GM23338 (cell line): ENCODE measurements at regions not wholly inside any gene's neighbourhood (a gene's known extent, or its start where the extent isn't known, plus 50 kb on each side); places are given as distances from the start of the nearest gene placed in this dataset.

ENCODE experiments used
- ATAC-seq: fragments of 200-7000 bp; cut with Tn5 transposase; 3 replicates; pipeline ENCODE4 v1.9.1; 2020
- DNase-seq: peaks from one replicate; pipeline ENCODE4 v3.0.0-alpha.2; 2015; ENCODE audit warnings: low spot score
- H2AFZ ChIP-seq: fragments of 200-600 bp; sonication (generic); 2 replicates; pipeline ENCODE4 v1.8.0; 2016; ENCODE audit warnings: antibody characterized with exemption, mild to moderate bottlenecking, moderate library complexity
- H3F3A ChIP-seq: fragments of 200-600 bp; sonication (generic); replicated peaks from 2 replicates; pipeline ENCODE4 v1.8.0; 2017; ENCODE audit warnings: antibody characterized with exemption, mixed run types, low read depth
- H3K27ac ChIP-seq: fragments of 200-600 bp; sonication (generic); 2 replicates; pipeline ENCODE4 v1.6.1; 2016; ENCODE audit warnings: low read depth
- H3K27me3 ChIP-seq: fragments of 200-600 bp; sonication (generic); 2 replicates; pipeline ENCODE4 v1.8.0; 2016; ENCODE audit warnings: mild to moderate bottlenecking, mixed run types, moderate library complexity; ENCODE audit not compliant: insufficient read depth
- H3K36me3 ChIP-seq: fragments of 200-600 bp; sonication (generic); 2 replicates; pipeline ENCODE4 v1.8.0; 2016; ENCODE audit warnings: mild to moderate bottlenecking; ENCODE audit not compliant: insufficient read depth
- H3K4me1 ChIP-seq: fragments of 200-600 bp; sonication (generic); 2 replicates; pipeline ENCODE4 v1.8.0; 2016; ENCODE audit warnings: mild to moderate bottlenecking, moderate library complexity; ENCODE audit not compliant: insufficient read depth
- H3K4me2 ChIP-seq: fragments of 200-600 bp; sonication (generic); 2 replicates; pipeline ENCODE4 v1.7.1; 2017; ENCODE audit warnings: mixed run types
- H3K4me3 ChIP-seq: fragments of 200-600 bp; sonication (generic); 2 replicates; pipeline ENCODE4 v1.6.1; 2016; ENCODE audit warnings: mixed run types
- H3K79me2 ChIP-seq: fragments of 200-600 bp; sonication (generic); replicated peaks from 2 replicates; pipeline ENCODE4 v1.8.0; 2017; ENCODE audit warnings: mild to moderate bottlenecking; ENCODE audit not compliant: insufficient read depth
- H3K9me2 ChIP-seq: fragments of 200-600 bp; sonication (generic); 2 replicates; pipeline ENCODE4 v1.8.0; 2017; ENCODE audit not compliant: insufficient read depth
- H4K20me1 ChIP-seq: fragments of 200-600 bp; sonication (generic); replicated peaks from 2 replicates; pipeline ENCODE4 v1.8.0; 2017; ENCODE audit warnings: mild to moderate bottlenecking; ENCODE audit not compliant: insufficient read depth
- H3K27ac Mint-ChIP-seq: 2 replicates; pipeline ENCODE4 v1.8.0; 2020; ENCODE audit warnings: inconsistent platforms, mild to moderate bottlenecking, moderate library complexity, mixed read lengths
- H3K27me3 Mint-ChIP-seq: 3 replicates; pipeline ENCODE4 v1.8.0; 2022; ENCODE audit warnings: low read depth, mild to moderate bottlenecking, moderate library complexity, mixed read lengths, inconsistent platforms; ENCODE audit not compliant: insufficient read depth, poor library complexity
- H3K36me3 Mint-ChIP-seq: 3 replicates; pipeline ENCODE4 v1.8.0; 2021; ENCODE audit warnings: low read depth, mild to moderate bottlenecking, inconsistent platforms, moderate library complexity, mixed read lengths
- H3K4me1 Mint-ChIP-seq: 3 replicates; pipeline ENCODE4 v1.8.0; 2020; ENCODE audit warnings: mild to moderate bottlenecking, inconsistent platforms, mixed read lengths
- H3K4me3 Mint-ChIP-seq: 3 replicates; pipeline ENCODE4 v1.8.0; 2021; ENCODE audit warnings: moderate library complexity, mild to moderate bottlenecking, inconsistent platforms, mixed read lengths
- H3K9me3 Mint-ChIP-seq: 3 replicates; pipeline ENCODE4 v1.8.0; 2020; ENCODE audit warnings: moderate library complexity, mild to moderate bottlenecking, inconsistent platforms, mixed read lengths
- CREB1 ChIP-seq: fragments of 250-450 bp; sonication (Bioruptor Pico); IDR thresholded peaks from 2 replicates; pipeline ENCODE4 v1.5.0; 2020; ENCODE audit warnings: low read depth, mild to moderate bottlenecking, moderate library complexity
- EZH2 ChIP-seq: fragments of 200-600 bp; sonication (generic); IDR thresholded peaks from one replicate; pipeline ENCODE4 v1.8.0; 2017; ENCODE audit warnings: antibody characterized with exemption, mild to moderate bottlenecking, low read depth; ENCODE audit not compliant: unreplicated experiment
- EZH2phosphoT487 ChIP-seq: fragments of 200-600 bp; sonication (generic); IDR thresholded peaks from one replicate; pipeline ENCODE4 v1.8.1; 2018; ENCODE audit warnings: antibody characterized with exemption; ENCODE audit not compliant: unreplicated experiment
- JUNB ChIP-seq: IDR thresholded peaks from one replicate; pipeline ENCODE4 v1.6.1; 2016; ENCODE audit warnings: antibody characterized with exemption; ENCODE audit not compliant: unreplicated experiment
- POLR2AphosphoS5 ChIP-seq: IDR thresholded peaks from 2 replicates; pipeline ENCODE4 v1.6.1; 2016; ENCODE audit warnings: antibody characterized with exemption, low read depth
- STAT1 ChIP-seq: IDR thresholded peaks from one replicate; pipeline ENCODE4 v1.6.1; 2016; ENCODE audit warnings: antibody characterized with exemption; ENCODE audit not compliant: unreplicated experiment
- ZNF114 ChIP-seq: fragments of 250-450 bp; sonication (Bioruptor Pico); IDR thresholded peaks from 2 replicates; pipeline ENCODE4 v1.5.0; 2020; ENCODE audit warnings: mild to moderate bottlenecking, moderate library complexity
- ZNF331 ChIP-seq: fragments of 250-450 bp; sonication (Bioruptor Pico); IDR thresholded peaks from 2 replicates; pipeline ENCODE4 v1.5.0; 2020; ENCODE audit warnings: low read depth, mild to moderate bottlenecking, moderate library complexity
- TF ChIP-seq, protein P1 (sequence below): fragments of 250-450 bp; sonication (Bioruptor Pico); IDR thresholded peaks from 2 replicates; pipeline ENCODE4 v1.5.0; 2020; ENCODE audit warnings: mild to moderate bottlenecking, moderate library complexity
- TF ChIP-seq, protein P2 (sequence below): IDR thresholded peaks from 2 replicates; pipeline ENCODE4 v1.6.1; 2016; ENCODE audit warnings: antibody characterized with exemption
- TF ChIP-seq, protein P3 (sequence below): IDR thresholded peaks from one replicate; pipeline ENCODE4 v1.6.1; 2018; ENCODE audit warnings: antibody characterized with exemption; ENCODE audit not compliant: unreplicated experiment
- TF ChIP-seq, protein P4 (sequence below), 2 experiments: fragments of 200-600 bp in 1 of 2; sonication (generic) in 1 of 2; conservative IDR thresholded peaks; 2 replicates each; pipeline versions ENCODE4 v1.5.1 to v1.6.1; 2016 to 2017; ENCODE audit warnings: antibody characterized with exemption in 2 of 2, low read depth in 2 of 2, mild to moderate bottlenecking in 2 of 2, moderate library complexity in 1 of 2

DNA sequence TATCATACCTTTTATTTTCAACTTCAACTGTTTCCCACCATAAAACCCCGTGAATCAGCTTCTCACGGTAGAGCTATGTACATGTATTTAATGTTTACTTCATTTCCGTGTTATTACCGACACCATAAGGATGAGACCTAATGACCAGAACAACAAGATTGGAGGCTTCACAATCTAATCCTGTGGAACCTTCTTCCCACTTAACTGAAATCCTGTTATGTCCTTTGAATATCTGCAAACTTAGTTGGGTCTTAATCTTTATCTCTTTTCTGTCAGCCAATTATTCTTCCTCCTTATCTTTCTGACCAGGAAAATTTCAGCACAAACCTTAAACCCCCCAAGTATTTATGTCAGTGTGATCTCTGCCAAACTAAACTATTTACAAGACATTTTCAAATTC lies 214.4 kb downstream of the TMX3 start (continued):
- TF ChIP-seq, protein P1, sequence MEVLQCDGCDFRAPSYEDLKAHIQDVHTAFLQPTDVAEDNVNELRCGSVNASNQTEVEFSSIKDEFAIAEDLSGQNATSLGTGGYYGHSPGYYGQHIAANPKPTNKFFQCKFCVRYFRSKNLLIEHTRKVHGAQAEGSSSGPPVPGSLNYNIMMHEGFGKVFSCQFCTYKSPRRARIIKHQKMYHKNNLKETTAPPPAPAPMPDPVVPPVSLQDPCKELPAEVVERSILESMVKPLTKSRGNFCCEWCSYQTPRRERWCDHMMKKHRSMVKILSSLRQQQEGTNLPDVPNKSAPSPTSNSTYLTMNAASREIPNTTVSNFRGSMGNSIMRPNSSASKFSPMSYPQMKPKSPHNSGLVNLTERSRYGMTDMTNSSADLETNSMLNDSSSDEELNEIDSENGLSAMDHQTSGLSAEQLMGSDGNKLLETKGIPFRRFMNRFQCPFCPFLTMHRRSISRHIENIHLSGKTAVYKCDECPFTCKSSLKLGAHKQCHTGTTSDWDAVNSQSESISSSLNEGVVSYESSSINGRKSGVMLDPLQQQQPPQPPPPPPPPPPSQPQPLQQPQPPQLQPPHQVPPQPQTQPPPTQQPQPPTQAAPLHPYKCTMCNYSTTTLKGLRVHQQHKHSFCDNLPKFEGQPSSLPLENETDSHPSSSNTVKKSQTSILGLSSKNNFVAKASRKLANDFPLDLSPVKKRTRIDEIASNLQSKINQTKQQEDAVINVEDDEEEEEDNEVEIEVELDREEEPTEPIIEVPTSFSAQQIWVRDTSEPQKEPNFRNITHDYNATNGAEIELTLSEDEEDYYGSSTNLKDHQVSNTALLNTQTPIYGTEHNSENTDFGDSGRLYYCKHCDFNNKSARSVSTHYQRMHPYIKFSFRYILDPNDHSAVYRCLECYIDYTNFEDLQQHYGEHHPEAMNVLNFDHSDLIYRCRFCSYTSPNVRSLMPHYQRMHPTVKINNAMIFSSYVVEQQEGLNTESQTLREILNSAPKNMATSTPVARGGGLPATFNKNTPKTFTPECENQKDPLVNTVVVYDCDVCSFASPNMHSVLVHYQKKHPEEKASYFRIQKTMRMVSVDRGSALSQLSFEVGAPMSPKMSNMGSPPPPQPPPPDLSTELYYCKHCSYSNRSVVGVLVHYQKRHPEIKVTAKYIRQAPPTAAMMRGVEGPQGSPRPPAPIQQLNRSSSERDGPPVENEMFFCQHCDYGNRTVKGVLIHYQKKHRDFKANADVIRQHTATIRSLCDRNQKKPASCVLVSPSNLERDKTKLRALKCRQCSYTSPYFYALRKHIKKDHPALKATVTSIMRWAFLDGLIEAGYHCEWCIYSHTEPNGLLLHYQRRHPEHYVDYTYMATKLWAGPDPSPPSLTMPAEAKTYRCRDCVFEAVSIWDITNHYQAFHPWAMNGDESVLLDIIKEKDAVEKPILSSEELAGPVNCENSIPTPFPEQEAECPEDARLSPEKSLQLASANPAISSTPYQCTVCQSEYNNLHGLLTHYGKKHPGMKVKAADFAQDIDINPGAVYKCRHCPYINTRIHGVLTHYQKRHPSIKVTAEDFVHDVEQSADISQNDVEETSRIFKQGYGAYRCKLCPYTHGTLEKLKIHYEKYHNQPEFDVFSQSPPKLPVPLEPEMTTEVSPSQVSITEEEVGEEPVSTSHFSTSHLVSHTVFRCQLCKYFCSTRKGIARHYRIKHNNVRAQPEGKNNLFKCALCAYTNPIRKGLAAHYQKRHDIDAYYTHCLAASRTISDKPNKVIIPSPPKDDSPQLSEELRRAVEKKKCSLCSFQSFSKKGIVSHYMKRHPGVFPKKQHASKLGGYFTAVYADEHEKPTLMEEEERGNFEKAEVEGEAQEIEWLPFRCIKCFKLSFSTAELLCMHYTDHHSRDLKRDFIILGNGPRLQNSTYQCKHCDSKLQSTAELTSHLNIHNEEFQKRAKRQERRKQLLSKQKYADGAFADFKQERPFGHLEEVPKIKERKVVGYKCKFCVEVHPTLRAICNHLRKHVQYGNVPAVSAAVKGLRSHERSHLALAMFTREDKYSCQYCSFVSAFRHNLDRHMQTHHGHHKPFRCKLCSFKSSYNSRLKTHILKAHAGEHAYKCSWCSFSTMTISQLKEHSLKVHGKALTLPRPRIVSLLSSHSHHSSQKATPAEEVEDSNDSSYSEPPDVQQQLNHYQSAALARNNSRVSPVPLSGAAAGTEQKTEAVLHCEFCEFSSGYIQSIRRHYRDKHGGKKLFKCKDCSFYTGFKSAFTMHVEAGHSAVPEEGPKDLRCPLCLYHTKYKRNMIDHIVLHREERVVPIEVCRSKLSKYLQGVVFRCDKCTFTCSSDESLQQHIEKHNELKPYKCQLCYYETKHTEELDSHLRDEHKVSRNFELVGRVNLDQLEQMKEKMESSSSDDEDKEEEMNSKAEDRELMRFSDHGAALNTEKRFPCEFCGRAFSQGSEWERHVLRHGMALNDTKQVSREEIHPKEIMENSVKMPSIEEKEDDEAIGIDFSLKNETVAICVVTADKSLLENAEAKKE (CRISPR knock-in tag) = no peak
- no peak for TF ChIP-seq JUNB
- no peak for TF ChIP-seq CREB1
- no peak for TF ChIP-seq POLR2AphosphoS5
- TF ChIP-seq STAT1 = no peak
- TF ChIP-seq ZNF331 (CRISPR knock-in tag) = no peak
- TF ChIP-seq EZH2phosphoT487 = no peak
- TF ChIP-seq, protein P2, sequence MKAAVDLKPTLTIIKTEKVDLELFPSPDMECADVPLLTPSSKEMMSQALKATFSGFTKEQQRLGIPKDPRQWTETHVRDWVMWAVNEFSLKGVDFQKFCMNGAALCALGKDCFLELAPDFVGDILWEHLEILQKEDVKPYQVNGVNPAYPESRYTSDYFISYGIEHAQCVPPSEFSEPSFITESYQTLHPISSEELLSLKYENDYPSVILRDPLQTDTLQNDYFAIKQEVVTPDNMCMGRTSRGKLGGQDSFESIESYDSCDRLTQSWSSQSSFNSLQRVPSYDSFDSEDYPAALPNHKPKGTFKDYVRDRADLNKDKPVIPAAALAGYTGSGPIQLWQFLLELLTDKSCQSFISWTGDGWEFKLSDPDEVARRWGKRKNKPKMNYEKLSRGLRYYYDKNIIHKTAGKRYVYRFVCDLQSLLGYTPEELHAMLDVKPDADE = no peak

DNA sequence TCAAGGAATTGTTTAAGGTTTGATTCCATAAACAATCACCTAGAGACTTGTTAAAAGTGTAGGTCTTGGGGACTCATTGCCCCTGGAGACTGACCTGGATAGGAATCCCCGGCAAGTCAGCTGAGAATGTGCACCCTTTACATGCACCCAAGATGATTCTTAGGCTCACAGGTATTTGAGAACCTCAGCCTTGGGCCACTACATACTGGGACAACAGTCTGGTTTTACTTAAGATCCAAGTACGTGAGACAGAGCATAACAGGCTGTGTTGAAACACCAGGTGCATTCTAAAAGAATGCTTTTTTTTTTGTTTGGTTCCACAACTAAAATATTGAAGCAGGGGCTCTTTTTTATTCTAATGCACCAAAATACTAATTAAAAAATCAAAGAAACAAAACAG lies 215.8 kb downstream of the TMX3 start:
- Histone ChIP-seq H3F3A (no peaks in the 10 kb centered on the region), H3K27ac (no peak overlapping the region), H4K20me1 (no peaks in the 10 kb centered on the region), H3K4me2 (no peak overlapping the region), H2AFZ (no peak overlapping the region), H3K79me2 (no peaks in the 10 kb centered on the region), H3K27me3 (no peaks in the 10 kb centered on the region), H3K4me1 (peaks cover 14% of the 10 kb centered on the region), H3K36me3 (no peaks in the 10 kb centered on the region), H3K4me3 (no peak overlapping the region), H3K9me2 (no peaks in the 10 kb centered on the region)
- no peaks in the 10 kb centered on the region for H3K36me3 Mint-ChIP-seq
- DNase-seq (no peak), ATAC-seq (no peak)
- no peaks in the 10 kb centered on the region for H3K27me3 Mint-ChIP-seq
- no peaks in the 10 kb centered on the region for H3K9me3 Mint-ChIP-seq
- no peak overlapping the region for H3K4me3 Mint-ChIP-seq
- no peak overlapping the region for H3K27ac Mint-ChIP-seq
- peaks cover 12% of the 10 kb centered on the region for H3K4me1 Mint-ChIP-seq
- no peak for TF ChIP-seq JUNB
- TF ChIP-seq, protein P3, sequence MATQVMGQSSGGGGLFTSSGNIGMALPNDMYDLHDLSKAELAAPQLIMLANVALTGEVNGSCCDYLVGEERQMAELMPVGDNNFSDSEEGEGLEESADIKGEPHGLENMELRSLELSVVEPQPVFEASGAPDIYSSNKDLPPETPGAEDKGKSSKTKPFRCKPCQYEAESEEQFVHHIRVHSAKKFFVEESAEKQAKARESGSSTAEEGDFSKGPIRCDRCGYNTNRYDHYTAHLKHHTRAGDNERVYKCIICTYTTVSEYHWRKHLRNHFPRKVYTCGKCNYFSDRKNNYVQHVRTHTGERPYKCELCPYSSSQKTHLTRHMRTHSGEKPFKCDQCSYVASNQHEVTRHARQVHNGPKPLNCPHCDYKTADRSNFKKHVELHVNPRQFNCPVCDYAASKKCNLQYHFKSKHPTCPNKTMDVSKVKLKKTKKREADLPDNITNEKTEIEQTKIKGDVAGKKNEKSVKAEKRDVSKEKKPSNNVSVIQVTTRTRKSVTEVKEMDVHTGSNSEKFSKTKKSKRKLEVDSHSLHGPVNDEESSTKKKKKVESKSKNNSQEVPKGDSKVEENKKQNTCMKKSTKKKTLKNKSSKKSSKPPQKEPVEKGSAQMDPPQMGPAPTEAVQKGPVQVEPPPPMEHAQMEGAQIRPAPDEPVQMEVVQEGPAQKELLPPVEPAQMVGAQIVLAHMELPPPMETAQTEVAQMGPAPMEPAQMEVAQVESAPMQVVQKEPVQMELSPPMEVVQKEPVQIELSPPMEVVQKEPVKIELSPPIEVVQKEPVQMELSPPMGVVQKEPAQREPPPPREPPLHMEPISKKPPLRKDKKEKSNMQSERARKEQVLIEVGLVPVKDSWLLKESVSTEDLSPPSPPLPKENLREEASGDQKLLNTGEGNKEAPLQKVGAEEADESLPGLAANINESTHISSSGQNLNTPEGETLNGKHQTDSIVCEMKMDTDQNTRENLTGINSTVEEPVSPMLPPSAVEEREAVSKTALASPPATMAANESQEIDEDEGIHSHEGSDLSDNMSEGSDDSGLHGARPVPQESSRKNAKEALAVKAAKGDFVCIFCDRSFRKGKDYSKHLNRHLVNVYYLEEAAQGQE = no peak
- no peak for TF ChIP-seq ZNF114 (CRISPR knock-in tag)
- TF ChIP-seq EZH2 = no peak
- no peak for TF ChIP-seq STAT1
- TF ChIP-seq ZNF331 (CRISPR knock-in tag) = no peak
- TF ChIP-seq, protein P4, sequence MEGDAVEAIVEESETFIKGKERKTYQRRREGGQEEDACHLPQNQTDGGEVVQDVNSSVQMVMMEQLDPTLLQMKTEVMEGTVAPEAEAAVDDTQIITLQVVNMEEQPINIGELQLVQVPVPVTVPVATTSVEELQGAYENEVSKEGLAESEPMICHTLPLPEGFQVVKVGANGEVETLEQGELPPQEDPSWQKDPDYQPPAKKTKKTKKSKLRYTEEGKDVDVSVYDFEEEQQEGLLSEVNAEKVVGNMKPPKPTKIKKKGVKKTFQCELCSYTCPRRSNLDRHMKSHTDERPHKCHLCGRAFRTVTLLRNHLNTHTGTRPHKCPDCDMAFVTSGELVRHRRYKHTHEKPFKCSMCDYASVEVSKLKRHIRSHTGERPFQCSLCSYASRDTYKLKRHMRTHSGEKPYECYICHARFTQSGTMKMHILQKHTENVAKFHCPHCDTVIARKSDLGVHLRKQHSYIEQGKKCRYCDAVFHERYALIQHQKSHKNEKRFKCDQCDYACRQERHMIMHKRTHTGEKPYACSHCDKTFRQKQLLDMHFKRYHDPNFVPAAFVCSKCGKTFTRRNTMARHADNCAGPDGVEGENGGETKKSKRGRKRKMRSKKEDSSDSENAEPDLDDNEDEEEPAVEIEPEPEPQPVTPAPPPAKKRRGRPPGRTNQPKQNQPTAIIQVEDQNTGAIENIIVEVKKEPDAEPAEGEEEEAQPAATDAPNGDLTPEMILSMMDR (conservative IDR thresholded peaks at IDR 0.05; ENCODE audit: low read depth in 2 of 2) = no peak
- TF ChIP-seq, protein P2 = no peak
- TF ChIP-seq EZH2phosphoT487 = no peak
- no peak for TF ChIP-seq CREB1
